HG03565 (cell line): ENCODE measurements at regions not wholly inside any gene's neighbourhood (a gene's known extent, or its start where the extent isn't known, plus 50 kb on each side); places are given as distances from the start of the nearest gene placed in this dataset.

ENCODE experiments used
- ATAC-seq: cut with Tn5 transposase; IDR thresholded peaks from one replicate; pipeline ENCODE4 v1.9.1; 2021; ENCODE audit warnings: mild to moderate bottlenecking, moderate library complexity; ENCODE audit not compliant: unreplicated experiment

DNA sequence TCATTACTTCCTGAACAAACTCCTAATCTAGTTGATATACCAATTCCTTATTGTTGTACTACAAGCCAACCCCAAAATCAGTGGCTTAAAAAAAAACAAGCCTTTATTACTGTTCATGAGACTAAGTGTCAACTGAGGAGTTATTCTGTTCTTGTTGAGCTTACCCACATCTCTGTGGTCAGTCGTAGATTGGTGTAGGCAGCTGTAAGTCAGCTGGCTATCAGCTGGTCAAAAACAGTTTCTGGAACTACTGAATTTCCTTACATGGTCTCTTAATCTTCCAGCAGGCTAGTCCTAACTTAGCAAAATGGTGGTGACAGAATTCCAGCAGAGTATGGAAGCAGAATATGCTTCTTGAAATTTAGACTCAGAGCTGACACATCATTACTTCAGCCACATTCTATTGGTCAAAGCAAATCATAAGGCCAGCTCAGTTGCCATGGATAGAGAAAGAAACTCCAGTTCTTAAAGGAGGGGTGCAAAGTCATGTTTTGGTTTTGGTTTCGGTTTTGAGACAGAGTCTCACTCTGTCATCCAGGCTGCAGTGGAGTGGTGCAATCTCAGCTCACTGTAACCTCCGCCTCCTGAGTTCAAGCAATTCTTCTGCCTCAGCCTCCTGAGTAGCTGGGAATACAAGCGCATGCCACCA is 386.1 kb upstream of the MPDZ start:
- no peak for ATAC-seq

DNA sequence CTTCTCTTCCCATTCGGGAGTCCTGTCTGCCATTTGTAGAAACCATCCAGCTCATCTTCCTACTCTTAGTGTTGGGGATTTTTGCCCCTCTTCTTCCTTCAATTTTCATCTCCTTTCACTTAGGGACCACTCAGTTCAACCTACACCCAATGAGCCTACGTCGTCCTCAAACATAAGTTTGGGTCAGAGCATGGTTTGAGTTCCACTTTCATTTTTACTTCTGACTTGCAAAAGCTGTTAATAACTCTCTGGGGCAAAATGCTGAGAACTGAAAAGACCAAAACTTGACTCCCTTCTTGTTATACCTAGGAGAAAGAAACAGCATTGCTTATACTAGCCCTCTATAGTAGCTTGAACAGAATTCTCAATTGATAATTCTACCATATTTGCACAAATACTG is 381.5 kb upstream of the MPDZ start:
- no peak for ATAC-seq

DNA sequence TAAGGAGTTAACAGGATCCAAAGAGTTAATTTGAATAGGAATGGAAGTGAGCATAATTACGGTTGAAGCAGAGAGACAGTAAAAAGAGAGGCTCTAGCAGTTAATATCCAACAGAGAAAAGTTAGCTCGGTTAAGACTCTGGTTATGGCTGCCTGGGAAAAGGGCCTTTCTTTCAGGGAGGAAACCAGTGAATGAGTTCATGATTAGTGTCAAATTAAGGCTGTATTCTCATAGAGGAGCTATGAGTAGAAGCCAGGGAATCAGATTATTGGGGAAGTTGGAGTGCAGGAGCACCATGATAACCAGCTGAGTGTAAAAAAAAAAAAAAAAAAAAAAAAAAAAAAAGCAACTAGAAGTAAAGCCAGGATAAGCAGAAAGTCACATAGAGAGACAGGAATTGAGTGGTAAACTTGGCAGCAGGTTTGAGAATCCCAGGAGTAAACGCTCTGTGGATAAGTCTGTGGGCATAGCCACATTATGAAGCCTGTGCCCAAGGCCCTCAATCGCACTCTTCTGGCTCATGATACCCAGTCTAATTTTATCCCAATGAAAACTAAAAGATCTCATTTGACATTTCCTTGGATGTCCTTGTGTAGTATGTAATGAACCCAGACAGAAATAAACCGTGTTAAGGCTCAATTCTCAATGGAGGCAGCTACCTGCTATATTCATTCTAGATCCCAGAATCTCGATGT is 372.6 kb upstream of the MPDZ start:
- no peak for ATAC-seq

DNA sequence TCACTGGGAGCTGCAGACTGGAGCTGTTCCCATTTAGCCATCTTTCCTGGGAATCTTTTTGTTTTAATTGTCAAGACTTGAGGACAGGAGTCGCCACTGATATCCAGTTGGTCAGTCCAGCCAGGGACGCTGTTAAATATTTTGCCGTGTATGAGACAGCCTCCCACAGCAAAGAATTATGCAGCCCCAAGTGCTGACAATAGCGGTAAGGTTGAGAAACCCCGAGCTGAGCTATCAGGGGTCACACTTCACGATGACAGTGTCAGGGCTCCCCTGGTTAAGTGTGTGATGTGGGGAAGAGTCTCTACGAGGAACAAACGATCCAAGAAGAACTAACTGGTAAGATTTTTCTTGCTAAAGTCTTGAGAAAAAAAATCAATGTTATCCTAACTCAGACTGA is 372.0 kb upstream of the MPDZ start:
- ATAC-seq: no peak

DNA sequence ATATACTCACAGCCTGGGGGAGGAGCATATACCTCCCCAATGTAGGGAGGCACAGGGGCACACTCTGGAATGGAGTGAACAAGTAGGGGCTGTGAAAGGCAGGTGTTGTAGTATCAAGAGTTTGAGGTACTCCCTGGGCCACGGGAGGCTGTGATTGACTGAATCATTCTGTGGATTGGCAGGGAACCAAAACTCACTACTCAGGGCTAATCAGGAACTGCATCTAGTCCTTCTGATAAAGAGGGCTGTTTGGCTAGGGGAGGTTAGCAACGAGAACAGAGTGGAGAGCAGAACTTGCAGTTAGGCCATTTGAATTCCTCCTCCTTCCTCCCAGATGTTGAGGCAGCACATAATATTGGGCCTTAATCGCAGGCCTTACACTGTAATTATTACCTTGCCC is 369.2 kb upstream of the MPDZ start:
- ATAC-seq: no peak

DNA sequence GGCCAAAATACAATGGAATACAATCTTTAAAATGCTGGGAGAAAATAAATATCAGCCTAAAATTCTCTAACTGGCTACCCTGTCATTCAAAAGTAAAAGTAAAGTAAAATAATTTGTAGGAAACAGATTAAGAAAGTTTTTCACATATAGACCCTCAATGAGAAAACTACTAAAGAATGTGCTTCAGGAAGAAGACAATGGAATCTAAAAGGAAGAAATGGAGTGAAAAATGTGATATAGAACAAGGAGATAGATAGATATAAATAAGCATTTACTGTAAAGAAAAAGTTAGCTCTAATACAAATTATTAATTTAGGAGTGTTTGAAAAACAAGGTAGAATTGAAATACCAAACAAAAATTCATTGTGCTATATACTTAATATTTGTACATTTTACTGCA is 368.6 kb upstream of the MPDZ start:
- no peak for ATAC-seq

DNA sequence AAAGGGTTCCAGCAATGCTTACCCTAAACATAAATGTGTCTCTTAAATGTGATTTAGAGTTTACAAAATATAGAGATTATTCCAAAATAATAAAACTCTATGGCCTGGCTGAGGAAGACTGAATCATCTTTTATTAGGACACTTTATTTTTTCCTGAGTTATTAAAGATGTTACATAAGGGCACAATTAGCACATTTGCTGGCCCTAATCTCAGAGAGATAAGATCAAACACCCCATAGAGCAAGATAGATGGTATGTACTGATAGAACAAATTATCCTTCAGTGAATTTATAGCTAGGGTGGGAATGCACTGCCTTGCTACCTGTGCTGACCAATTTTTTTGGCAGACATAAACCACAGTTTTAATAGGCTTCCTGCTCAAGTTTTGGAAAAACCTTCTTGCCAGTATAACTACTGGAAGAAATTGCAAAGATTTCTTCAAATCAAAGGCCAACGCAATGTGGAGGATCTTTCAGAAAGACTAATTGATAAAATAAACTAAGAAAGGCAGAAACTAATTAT is 367.1 kb upstream of the MPDZ start:
- ATAC-seq: no peak

DNA sequence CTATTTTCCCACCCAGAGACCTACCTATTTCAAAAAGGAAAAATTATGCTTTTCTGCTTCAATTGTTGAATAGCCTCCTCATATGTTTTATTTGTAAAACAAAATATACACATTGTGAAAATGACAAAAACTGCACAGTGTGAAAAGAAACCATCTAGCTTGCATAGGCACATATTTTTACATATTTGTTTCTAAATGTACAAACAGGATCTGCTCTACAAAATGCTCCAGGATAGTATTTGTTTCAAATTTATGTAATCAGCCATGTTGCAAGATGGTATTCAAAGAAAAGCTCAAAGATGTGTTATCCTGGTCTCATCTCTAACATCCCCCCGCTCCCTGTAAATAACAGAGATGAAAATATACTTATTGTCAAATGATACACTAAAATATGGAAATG is 366.1 kb upstream of the MPDZ start:
- ATAC-seq: no peak

DNA sequence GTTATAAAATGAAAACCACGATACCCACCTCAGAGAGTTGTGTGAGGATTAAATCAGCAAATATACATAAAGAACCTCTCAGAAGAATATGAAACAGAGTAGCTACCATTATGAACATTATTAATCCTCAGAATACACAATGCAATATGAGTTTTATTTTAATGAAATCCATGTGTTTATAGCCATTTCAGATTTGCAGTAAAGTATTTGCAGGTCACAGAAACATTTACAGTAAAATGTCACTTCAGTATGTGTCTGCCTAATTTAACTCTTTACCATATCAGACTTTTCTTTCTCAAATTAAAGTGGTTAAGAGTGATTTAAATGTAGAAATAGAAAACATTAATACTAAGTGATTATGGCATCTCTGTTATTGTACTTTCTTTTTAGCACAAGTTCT is 365.2 kb upstream of the MPDZ start:
- no peak for ATAC-seq

DNA sequence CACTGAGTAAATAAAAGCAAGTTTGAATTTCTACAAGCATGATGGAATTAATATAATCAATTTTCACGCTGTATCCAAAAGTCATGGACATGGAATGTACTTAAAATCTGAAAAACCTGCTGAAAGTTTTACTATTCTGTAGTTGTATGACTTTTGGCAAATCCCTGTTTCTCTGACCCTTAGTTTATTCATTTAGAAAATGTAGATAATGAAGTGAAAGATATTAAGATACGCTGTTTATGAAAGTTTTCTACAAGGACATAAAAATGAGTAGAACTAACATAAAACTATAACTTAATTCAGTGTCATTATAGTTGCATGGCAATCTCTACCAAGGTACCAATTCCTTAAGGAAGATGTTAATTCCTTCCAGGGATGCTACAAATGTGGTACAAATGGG is 363.2 kb upstream of the MPDZ start:
- ATAC-seq: no peak

DNA sequence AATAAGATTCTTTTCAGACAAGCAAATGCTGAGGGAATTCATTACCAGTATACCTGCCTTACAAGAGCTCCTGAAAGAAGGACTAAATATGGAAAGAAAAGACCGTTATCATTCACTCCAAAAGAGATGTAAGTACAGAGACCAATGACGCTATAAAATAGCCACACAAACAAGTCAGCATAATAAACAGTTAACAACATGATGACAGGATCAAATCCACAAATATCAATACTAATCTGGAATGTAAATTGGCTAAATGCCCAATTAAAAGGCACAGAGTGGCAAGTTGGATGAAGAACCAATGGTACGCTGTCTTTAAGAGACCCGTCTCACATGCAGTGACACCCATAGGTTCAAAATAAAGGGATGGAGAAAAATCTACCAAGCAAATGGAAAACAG is 349.6 kb upstream of the MPDZ start:
- no peak for ATAC-seq

DNA sequence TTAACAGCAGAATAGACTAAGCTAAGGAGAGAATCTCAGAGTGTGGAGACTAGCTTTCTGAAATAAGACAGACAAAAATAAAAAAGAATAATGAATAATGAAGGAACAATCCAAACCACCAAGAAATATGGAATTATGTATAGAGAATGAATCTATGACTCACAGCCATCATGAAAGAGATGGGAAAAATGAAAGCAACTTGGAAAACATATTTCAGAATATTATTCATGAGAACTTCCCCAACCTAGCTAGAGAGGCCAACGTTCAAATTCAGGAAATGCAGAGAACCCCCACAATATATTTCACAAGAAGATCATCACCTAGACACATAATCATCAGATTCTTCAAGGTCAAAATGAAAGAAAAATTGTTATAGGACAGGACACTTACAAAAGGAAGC is 349.0 kb upstream of the MPDZ start:
- no peak for ATAC-seq

DNA sequence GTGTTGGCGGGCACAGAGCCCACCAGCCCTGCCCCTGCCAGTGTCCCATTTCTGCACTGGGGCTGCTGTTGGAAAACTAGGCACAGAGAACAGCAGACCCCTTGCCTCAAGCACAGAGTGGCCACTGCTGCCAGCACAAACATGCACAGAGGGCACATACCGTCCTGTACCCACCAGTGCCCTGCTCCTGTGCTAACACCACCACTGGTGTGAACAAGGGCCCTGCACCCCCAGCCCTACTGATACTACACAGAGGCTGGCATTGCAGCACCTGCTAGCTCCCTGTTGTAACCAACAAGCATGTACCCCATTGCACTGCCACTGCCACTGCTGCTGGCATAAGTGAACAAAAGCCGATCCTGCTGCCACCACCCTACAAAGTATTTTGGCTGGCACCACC is 348.0 kb upstream of the MPDZ start:
- ATAC-seq: no peak

DNA sequence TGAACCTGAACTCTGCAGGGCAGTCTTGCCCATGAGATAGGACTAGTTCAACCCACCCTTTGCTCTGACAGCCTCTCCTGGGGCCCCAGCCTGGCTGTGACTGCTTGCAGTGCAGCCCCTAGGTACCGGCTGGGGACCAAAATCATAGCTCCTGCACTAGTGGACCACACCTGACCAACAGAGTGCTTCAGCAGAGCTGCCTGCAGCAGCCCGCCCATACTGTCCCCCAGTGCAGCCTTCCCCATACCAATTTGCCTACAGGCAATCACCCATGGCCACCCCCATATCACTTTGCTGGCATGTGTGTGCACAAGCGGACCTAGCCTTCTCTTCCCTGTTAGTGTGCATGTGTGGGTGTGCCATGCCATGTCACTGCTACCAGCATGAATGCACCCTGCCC is 347.6 kb upstream of the MPDZ start:
- ATAC-seq: no peak

DNA sequence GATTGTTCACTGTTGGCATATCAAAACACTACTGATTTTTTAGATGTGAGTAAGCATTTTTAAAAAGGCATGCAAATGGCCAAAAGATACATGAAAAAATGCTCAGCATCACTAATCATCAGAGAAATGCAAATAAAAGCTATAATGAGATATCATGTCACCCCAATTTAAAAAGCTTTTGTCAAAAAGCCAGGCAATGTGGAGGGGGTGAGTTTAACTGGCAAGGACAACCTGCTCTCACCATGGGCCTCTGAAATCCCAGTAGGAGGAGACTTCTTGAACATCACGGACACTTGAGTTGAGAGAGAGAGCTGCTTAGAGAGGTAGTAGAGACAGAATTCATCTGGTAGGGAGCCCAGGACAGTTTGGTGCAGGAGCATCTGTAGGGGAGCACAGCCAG is 347.1 kb upstream of the MPDZ start:
- no peak for ATAC-seq

DNA sequence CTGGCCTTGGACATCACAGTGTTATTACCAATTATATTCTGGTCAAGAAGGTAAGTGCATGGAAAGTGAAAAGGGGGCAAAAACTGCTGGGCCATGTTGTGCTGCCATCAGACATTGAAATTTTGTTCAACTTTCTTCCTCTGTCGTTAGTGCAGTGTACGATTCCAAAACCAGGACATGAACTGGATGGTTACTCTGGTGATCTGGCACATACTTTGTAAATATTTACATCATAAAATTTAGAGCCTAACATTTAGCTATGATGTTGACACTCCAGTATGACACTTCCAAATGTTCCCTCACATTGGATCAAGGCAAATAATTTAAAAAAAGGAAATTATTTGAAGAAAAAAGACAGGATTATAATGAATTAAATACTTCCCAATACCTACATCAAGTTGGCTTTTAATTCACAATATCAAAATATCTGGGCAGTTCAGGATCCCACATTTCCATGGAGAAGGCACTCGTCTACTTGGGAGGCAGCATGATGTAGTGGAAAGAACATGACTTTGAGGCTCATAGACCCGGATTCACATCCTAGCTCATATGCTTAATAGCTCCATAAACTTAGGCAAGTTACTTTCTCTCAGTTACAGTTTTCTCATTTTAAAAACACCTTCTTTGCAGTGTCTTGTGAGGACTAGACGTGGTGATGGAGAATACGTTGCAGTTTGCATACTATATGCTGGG is 342.5 kb upstream of the MPDZ start:
- no peak for ATAC-seq

DNA sequence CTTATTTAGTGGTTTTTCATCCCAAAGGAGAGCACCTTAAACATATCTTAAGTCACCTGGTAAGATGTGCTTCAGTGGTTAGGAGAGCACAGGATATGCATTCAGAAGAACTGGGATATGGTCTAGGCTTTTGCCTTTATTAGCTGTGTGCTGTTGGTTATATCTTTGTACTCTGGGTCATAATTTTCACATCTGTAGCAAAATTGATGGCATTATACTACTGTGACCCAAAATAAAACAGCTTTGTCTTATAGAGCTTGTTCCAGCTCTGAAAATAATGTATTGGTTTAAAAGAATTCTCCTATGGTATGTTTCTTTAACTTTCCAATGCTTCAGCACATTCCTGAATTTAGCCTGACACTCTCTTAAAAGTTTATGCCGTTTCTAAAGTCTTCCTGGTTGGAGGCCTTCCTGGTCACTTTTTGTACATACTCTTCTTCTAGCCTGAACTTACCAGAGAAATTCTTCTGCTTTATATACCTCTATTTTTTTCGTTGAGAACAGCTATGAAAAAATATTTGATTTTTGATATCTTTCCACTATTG is 337.1 kb upstream of the MPDZ start:
- no peak for ATAC-seq

DNA sequence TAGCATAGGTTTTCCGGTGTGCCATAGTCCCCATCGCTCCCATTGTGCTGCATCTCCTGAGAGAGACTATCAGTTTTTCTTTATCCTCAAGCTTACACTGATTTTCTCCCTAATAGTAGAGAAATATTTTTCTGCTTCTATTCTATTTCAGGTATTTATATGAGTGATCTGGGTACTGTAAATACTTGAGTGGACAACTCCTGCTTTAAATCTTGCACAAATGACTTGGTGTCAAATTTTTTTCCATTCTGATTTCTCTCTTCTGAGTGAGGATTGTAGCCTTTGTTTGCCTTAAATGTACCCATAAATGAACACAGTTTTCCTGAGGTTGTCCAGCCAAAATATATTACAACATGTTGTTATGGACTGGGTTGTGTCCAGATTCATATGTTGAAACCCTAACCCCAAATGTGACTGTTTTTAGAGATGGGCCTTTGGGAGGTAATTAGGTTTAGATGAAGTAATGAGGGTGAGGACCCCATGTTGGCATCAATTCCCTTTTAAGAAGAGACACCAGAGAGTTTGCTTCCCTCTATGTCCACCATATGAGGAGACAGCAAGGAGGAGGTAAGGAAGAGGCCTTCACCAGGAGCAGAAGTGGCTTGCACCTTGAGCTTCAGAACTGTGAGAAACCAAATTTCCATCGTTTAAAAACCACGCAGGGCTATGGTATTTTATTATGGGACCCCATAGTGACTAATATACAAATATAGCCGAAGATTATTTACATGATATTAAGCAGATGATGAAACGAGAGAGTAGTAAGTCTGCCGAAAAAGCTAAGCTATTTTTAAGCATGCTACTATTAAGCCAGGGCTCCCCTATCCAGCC is 336.4 kb upstream of the MPDZ start:
- ATAC-seq: no peak

DNA sequence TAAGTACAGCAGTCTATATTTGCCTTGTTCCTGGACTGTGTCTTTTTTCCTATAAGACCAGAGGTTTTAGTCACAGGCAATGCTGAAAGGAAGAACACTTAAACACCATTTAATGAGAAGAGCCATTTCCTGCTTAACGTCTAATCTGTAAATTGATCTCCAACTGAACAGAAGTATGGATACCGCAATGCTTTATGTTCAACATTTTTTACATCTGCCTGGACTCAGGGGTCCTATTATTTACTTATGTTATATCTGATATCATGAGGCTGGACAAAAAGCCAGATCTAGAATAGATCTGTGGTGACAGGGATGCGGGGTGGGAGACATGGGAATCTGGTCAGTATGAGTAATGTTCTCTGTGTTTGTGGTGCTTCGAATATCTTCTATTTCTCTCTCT is 334.6 kb upstream of the MPDZ start:
- ATAC-seq: no peak

DNA sequence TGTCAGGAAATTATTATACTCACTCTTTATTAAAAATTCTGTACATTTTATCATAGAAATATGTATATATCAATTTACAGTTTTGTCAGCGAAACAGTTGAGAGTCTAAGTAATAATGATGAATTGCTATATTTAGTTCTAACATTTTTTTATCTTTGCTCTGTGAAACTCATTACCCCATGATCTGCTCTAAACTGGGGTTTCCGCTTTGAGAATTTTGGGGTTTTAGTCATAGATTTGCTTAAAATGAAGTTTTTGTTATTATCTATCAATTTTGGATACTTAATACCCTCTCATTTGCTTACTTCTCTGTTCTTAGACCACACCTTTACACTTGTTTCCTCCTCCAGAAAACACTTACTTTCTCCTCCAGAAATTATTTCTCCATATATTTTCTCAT is 333.8 kb upstream of the MPDZ start:
- no peak for ATAC-seq

DNA sequence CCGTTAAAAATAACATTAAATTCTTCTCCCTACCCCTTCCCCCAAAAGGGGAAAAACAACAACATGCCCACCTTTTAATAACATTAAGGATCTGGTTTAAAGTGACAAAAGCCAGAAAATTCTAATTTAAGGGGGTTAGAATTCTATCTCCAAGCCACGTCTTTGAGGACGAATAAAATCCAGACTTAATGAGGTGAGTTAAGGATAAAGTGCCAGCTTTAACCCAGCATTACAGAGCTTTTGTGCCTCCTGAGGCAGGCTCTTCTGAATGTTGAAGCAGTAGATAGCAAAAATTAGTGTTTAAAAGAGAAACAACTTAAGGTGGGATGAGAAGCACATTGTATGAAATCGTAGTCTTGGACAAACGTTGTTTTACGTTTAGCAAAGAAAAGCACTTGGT is 329.0 kb upstream of the MPDZ start:
- ATAC-seq: no peak
